ENCODE measurements at regions not wholly inside any gene's neighbourhood (a gene's known extent, or its start where the extent isn't known, plus 50 kb on each side); places are given as distances from the start of the nearest gene placed in this dataset.

DNA sequence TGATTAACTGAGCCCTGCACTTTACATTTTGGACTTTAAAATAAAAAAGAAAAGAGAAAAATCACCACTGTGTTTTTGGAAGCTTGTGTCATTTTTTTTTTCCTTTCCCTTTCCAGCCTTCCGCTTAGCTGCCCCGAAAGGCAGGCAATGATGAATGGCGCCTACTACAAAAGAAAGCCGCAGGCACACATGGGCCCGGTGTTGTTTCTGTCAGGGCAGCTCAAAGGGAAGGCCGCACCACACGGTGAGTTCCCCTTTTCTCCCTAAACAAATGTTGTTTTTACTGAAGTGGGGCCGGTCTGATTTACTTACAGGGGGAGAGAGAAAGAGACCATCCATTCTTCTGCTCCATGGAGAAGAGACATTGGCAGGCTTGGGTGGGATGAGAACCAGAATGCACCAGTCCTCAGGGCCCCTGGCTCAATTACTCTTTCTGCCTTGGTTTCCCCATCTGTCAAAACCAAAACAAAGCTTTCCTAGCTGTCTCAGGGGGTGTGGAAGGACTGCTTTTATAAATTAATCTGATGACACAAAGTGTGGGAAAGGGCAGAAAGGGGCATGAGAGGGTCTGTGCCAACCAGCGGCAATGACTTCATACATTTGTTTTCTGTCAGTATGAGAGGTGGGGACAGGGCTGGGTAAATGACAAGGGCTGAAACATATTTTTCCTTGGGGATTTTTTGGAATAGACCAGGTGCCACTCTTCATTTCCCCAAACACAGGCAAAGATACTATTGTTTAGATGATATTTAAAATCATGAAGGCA, 91.4 kb upstream of the PLXNA2 start:
- ChIA-PET CTCF (no interaction called here), POLR2A (no interaction called here)

DNA sequence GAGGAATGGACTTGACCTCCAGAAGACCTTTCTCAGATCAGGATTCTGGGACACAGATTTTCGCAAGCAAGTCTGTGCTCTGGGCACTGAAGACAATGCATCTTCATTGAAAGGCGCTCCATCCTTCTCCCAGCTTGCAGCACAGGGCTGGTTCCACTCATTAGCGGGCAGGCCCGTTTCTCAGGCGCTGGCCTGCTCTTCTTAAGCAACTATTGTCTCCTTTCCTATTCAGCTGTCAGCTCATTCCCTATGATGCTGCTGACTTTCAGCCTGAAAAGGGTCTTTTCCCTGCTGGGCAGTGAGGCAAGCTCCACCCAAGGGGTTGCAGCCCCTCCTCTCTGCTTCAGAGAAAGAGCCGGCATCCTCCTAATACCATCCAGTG, 91.9 kb upstream of the PLXNA2 start:
- CTCF ChIA-PET = no interaction called here
- POLR2A ChIA-PET = no interaction called here

More for the DNA sequence above, 91.4 kb upstream of the PLXNA2 start:
- TF ChIP-seq ZSCAN16 (tag by site-specific recombination; IDR thresholded peaks at IDR 0.05) (no peak), SP3 (tag by site-specific recombination; IDR thresholded peaks at IDR 0.05) (no peak), EGR2 (tag by site-specific recombination; IDR thresholded peaks at IDR 0.05; ENCODE audit: low read depth) (no peak), ZNF585B (tag by site-specific recombination; IDR thresholded peaks at IDR 0.05) (no peak), ZNF785 (tag by site-specific recombination; IDR thresholded peaks at IDR 0.05) (no peak)
- Histone ChIP-seq H3K4me3 (ENCODE audit: low read depth, low read length) (no peak overlapping the region), H3K36me3 (ENCODE audit: control insufficient read depth in 2 of 2, insufficient read depth in 1 of 2, low read length in 2 of 2) (no peaks in the 10 kb centered on the region), H3K4me1 (ENCODE audit: control insufficient read depth, insufficient read depth, low read length) (no peaks in the 10 kb centered on the region), H3K27ac (ENCODE audit: extremely low read depth, low read depth, low read length) (no peak overlapping the region), H3K9me3 (ENCODE audit: control insufficient read depth, insufficient read depth, low read depth, low read length) (no peaks in the 10 kb centered on the region)

More for the DNA sequence above, 91.9 kb upstream of the PLXNA2 start:
- no peaks in the 10 kb centered on the region for H3K4me1 ChIP-seq (ENCODE audit: control insufficient read depth, insufficient read depth, low read length)
- no peaks in the 10 kb centered on the region for H3K36me3 ChIP-seq (ENCODE audit: control insufficient read depth in 2 of 2, insufficient read depth in 1 of 2, low read length in 2 of 2)
- TF ChIP-seq HOXA7 (CRISPR knock-in tag; IDR thresholded peaks at IDR 0.05; ENCODE audit: borderline replicate concordance) (no peak), ZNF394 (tag by site-specific recombination; IDR thresholded peaks at IDR 0.05; ENCODE audit: borderline replicate concordance) (no peak), ZNF138 (tag by site-specific recombination; IDR thresholded peaks at IDR 0.05; ENCODE audit: borderline replicate concordance) (no peak), ZNF558 (tag by site-specific recombination; IDR thresholded peaks at IDR 0.05) (no peak), ZNF140 (tag by site-specific recombination; IDR thresholded peaks at IDR 0.05) (no peak), ZNF830 (tag by site-specific recombination; IDR thresholded peaks at IDR 0.05; ENCODE audit: low read depth) (no peak), ZNF174 (tag by site-specific recombination; IDR thresholded peaks at IDR 0.05) (no peak), RBAK (tag by site-specific recombination; IDR thresholded peaks at IDR 0.05) (no peak)
- TF ChIP-seq, protein P1, sequence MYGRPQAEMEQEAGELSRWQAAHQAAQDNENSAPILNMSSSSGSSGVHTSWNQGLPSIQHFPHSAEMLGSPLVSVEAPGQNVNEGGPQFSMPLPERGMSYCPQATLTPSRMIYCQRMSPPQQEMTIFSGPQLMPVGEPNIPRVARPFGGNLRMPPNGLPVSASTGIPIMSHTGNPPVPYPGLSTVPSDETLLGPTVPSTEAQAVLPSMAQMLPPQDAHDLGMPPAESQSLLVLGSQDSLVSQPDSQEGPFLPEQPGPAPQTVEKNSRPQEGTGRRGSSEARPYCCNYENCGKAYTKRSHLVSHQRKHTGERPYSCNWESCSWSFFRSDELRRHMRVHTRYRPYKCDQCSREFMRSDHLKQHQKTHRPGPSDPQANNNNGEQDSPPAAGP (tag by site-specific recombination; IDR thresholded peaks at IDR 0.05) = no peak
- TF ChIP-seq, protein P2, sequence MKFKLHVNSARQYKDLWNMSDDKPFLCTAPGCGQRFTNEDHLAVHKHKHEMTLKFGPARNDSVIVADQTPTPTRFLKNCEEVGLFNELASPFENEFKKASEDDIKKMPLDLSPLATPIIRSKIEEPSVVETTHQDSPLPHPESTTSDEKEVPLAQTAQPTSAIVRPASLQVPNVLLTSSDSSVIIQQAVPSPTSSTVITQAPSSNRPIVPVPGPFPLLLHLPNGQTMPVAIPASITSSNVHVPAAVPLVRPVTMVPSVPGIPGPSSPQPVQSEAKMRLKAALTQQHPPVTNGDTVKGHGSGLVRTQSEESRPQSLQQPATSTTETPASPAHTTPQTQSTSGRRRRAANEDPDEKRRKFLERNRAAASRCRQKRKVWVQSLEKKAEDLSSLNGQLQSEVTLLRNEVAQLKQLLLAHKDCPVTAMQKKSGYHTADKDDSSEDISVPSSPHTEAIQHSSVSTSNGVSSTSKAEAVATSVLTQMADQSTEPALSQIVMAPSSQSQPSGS (tag by site-specific recombination; IDR thresholded peaks at IDR 0.05; ENCODE audit: low read depth) = no peak
- TF ChIP-seq, protein P3, sequence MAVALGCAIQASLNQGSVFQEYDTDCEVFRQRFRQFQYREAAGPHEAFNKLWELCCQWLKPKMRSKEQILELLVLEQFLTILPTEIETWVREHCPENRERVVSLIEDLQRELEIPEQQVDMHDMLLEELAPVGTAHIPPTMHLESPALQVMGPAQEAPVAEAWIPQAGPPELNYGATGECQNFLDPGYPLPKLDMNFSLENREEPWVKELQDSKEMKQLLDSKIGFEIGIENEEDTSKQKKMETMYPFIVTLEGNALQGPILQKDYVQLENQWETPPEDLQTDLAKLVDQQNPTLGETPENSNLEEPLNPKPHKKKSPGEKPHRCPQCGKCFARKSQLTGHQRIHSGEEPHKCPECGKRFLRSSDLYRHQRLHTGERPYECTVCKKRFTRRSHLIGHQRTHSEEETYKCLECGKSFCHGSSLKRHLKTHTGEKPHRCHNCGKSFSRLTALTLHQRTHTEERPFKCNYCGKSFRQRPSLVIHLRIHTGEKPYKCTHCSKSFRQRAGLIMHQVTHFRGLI (tag by site-specific recombination; IDR thresholded peaks at IDR 0.05) = no peak
- TF ChIP-seq, protein P4, sequence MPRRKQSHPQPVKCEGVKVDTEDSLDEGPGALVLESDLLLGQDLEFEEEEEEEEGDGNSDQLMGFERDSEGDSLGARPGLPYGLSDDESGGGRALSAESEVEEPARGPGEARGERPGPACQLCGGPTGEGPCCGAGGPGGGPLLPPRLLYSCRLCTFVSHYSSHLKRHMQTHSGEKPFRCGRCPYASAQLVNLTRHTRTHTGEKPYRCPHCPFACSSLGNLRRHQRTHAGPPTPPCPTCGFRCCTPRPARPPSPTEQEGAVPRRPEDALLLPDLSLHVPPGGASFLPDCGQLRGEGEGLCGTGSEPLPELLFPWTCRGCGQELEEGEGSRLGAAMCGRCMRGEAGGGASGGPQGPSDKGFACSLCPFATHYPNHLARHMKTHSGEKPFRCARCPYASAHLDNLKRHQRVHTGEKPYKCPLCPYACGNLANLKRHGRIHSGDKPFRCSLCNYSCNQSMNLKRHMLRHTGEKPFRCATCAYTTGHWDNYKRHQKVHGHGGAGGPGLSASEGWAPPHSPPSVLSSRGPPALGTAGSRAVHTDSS (tag by site-specific recombination; IDR thresholded peaks at IDR 0.05) = no peak
- TF ChIP-seq, protein P5, sequence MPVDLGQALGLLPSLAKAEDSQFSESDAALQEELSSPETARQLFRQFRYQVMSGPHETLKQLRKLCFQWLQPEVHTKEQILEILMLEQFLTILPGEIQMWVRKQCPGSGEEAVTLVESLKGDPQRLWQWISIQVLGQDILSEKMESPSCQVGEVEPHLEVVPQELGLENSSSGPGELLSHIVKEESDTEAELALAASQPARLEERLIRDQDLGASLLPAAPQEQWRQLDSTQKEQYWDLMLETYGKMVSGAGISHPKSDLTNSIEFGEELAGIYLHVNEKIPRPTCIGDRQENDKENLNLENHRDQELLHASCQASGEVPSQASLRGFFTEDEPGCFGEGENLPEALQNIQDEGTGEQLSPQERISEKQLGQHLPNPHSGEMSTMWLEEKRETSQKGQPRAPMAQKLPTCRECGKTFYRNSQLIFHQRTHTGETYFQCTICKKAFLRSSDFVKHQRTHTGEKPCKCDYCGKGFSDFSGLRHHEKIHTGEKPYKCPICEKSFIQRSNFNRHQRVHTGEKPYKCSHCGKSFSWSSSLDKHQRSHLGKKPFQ (tag by site-specific recombination; IDR thresholded peaks at IDR 0.05) = no peak
- TF ChIP-seq, protein P6, sequence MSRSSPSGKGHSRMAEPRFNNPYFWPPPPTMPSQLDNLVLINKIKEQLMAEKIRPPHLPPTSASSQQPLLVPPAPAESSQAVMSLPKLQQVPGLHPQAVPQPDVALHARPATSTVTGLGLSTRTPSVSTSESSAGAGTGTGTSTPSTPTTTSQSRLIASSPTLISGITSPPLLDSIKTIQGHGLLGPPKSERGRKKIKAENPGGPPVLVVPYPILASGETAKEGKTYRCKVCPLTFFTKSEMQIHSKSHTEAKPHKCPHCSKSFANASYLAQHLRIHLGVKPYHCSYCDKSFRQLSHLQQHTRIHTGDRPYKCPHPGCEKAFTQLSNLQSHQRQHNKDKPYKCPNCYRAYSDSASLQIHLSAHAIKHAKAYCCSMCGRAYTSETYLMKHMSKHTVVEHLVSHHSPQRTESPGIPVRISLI (tag by site-specific recombination; IDR thresholded peaks at IDR 0.05) = no peak
- TF ChIP-seq, protein P7, sequence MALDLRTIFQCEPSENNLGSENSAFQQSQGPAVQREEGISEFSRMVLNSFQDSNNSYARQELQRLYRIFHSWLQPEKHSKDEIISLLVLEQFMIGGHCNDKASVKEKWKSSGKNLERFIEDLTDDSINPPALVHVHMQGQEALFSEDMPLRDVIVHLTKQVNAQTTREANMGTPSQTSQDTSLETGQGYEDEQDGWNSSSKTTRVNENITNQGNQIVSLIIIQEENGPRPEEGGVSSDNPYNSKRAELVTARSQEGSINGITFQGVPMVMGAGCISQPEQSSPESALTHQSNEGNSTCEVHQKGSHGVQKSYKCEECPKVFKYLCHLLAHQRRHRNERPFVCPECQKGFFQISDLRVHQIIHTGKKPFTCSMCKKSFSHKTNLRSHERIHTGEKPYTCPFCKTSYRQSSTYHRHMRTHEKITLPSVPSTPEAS (tag by site-specific recombination; IDR thresholded peaks at IDR 0.05) = no peak
- TF ChIP-seq, protein P8, sequence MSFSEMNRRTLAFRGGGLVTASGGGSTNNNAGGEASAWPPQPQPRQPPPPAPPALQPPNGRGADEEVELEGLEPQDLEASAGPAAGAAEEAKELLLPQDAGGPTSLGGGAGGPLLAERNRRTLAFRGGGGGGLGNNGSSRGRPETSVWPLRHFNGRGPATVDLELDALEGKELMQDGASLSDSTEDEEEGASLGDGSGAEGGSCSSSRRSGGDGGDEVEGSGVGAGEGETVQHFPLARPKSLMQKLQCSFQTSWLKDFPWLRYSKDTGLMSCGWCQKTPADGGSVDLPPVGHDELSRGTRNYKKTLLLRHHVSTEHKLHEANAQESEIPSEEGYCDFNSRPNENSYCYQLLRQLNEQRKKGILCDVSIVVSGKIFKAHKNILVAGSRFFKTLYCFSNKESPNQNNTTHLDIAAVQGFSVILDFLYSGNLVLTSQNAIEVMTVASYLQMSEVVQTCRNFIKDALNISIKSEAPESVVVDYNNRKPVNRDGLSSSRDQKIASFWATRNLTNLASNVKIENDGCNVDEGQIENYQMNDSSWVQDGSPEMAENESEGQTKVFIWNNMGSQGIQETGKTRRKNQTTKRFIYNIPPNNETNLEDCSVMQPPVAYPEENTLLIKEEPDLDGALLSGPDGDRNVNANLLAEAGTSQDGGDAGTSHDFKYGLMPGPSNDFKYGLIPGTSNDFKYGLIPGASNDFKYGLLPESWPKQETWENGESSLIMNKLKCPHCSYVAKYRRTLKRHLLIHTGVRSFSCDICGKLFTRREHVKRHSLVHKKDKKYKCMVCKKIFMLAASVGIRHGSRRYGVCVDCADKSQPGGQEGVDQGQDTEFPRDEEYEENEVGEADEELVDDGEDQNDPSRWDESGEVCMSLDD (tag by site-specific recombination; IDR thresholded peaks at IDR 0.05) = no peak
- no peak overlapping the region for H3K27ac ChIP-seq (ENCODE audit: extremely low read depth, low read depth, low read length)
- no peak overlapping the region for H3K4me3 ChIP-seq (ENCODE audit: low read depth, low read length)
- no peaks in the 10 kb centered on the region for H3K9me3 ChIP-seq (ENCODE audit: control insufficient read depth, insufficient read depth, low read depth, low read length)
